ENCODE measurements at regions not wholly inside any gene's neighbourhood (a gene's known extent, or its start where the extent isn't known, plus 50 kb on each side); places are given as distances from the start of the nearest gene placed in this dataset.

DNA sequence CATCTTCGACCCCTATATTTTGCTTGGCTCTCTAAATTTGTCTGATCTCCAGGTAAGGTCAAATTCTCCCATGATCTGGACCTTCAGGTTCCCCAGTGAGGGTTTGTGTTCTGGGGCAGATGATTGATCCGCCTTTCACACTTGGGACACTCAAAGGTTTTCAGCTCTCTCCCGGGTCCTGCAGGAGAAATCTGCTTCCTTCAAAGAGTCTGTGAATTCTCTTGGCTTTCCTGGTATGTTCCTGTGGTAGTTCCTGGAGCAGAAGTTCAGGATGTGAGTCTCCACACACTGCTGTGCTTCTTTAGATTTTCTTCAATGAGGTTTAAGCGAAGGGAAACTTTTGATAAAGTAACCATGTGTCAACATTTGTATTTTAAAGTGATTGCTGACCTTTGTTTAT, 318.0 kb downstream of the TAF11L14 start:
- no peaks in the 10 kb centered on the region for H3K27me3 ChIP-seq (ENCODE audit: control insufficient read depth, insufficient read depth, low read length)
- CTCF ChIA-PET = interaction anchor here (0.6 kb wide), 1 partner anchor 265 kb away, joined by 3 read pairs; no protein-coding TSS in a partner anchor
- in situ Hi-C loops (cut with HindIII; ENCODE audit: low pct_unique_long_range_greater_than_20kb, low sequenced_read_pairs) = no loop called here
- ATAC-seq (peak; percentile 70), DNase-seq (ENCODE audit: low read depth, low spot score) (no peak)
- intact Hi-C loops (cut with micrococcal nuclease; ENCODE audit: unreplicated experiment) = no loop called here
- no peaks in the 10 kb centered on the region for H3K9me3 ChIP-seq (ENCODE audit: control insufficient read depth, insufficient read depth, low read depth, low read length)
- no peaks in the 10 kb centered on the region for H3K36me3 ChIP-seq (ENCODE audit: control insufficient read depth, insufficient read depth, low read length)
- peaks cover 9% of the 10 kb centered on the region; the same call in 1 of the 2 replicates for H3K4me1 ChIP-seq (ENCODE audit: control insufficient read depth, insufficient read depth, low read length)
- H3K4me3 ChIP-seq (ENCODE audit: low read depth in 2 of 2, low read length in 2 of 2) = peak overlapping the region in 1 of 2 experiments; percentile 29; a peak in 2 of 4 replicates
- POLR2A ChIA-PET = no interaction called here
- H3K27ac ChIP-seq (ENCODE audit: low read length) = peak overlapping the region; percentile 63
- BruUV-seq (replicated peaks) = no TSS peak
- no peak for TF ChIP-seq POLR2AphosphoS5 (IDR thresholded peaks at IDR 0.05; ENCODE audit: low read depth, low read length)
- TF ChIP-seq, protein P1, sequence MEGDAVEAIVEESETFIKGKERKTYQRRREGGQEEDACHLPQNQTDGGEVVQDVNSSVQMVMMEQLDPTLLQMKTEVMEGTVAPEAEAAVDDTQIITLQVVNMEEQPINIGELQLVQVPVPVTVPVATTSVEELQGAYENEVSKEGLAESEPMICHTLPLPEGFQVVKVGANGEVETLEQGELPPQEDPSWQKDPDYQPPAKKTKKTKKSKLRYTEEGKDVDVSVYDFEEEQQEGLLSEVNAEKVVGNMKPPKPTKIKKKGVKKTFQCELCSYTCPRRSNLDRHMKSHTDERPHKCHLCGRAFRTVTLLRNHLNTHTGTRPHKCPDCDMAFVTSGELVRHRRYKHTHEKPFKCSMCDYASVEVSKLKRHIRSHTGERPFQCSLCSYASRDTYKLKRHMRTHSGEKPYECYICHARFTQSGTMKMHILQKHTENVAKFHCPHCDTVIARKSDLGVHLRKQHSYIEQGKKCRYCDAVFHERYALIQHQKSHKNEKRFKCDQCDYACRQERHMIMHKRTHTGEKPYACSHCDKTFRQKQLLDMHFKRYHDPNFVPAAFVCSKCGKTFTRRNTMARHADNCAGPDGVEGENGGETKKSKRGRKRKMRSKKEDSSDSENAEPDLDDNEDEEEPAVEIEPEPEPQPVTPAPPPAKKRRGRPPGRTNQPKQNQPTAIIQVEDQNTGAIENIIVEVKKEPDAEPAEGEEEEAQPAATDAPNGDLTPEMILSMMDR (IDR thresholded peaks at IDR 0.05) = no peak
- TF ChIP-seq, protein P2, sequence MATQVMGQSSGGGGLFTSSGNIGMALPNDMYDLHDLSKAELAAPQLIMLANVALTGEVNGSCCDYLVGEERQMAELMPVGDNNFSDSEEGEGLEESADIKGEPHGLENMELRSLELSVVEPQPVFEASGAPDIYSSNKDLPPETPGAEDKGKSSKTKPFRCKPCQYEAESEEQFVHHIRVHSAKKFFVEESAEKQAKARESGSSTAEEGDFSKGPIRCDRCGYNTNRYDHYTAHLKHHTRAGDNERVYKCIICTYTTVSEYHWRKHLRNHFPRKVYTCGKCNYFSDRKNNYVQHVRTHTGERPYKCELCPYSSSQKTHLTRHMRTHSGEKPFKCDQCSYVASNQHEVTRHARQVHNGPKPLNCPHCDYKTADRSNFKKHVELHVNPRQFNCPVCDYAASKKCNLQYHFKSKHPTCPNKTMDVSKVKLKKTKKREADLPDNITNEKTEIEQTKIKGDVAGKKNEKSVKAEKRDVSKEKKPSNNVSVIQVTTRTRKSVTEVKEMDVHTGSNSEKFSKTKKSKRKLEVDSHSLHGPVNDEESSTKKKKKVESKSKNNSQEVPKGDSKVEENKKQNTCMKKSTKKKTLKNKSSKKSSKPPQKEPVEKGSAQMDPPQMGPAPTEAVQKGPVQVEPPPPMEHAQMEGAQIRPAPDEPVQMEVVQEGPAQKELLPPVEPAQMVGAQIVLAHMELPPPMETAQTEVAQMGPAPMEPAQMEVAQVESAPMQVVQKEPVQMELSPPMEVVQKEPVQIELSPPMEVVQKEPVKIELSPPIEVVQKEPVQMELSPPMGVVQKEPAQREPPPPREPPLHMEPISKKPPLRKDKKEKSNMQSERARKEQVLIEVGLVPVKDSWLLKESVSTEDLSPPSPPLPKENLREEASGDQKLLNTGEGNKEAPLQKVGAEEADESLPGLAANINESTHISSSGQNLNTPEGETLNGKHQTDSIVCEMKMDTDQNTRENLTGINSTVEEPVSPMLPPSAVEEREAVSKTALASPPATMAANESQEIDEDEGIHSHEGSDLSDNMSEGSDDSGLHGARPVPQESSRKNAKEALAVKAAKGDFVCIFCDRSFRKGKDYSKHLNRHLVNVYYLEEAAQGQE (IDR thresholded peaks at IDR 0.05; ENCODE audit: insufficient read depth in 1 of 2, low read depth in 2 of 2, low read length in 1 of 2) = no peak
- TF ChIP-seq SIN3A (IDR thresholded peaks at IDR 0.05; ENCODE audit: borderline replicate concordance, insufficient read depth, low read depth, low read length) = no peak
- TF ChIP-seq TCF7L2 (IDR thresholded peaks at IDR 0.05; ENCODE audit: low read depth, low read length) = no peak

DNA sequence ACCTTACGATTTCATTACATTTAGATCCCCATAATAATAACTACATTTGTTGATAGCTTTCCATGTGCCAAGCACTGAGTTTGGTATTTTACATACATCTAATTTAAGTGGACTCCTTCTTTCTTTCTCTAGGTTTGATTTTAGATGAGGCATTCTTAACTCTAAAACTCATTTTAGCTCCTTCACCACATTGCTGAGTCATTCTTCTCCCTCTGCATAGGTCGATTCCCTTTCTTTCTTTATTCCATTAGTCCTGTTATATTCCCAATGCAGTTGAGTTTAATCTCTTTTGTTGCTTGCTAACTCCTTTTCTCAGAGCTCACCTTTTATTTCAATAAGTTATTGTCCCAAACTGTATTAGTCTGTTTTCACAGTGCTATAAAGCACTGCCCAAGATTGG, 329.8 kb downstream of the TAF11L14 start:
- no peak overlapping the region for H3K4me3 ChIP-seq (ENCODE audit: low read depth in 2 of 2, low read length in 2 of 2)
- ChIA-PET CTCF (no interaction called here), POLR2A (no interaction called here)
- H3K36me3 ChIP-seq (ENCODE audit: control insufficient read depth, insufficient read depth, low read length) = no peaks in the 10 kb centered on the region
- ATAC-seq = no peak
- BruUV-seq (replicated peaks) = no TSS peak
- H3K27me3 ChIP-seq (ENCODE audit: control insufficient read depth, insufficient read depth, low read length) = no peaks in the 10 kb centered on the region
- H3K9me3 ChIP-seq (ENCODE audit: control insufficient read depth, insufficient read depth, low read depth, low read length) = no peaks in the 10 kb centered on the region
- no peak for DNase-seq (ENCODE audit: low read depth, low spot score)
- H3K4me1 ChIP-seq (ENCODE audit: control insufficient read depth, insufficient read depth, low read length) = no peaks in the 10 kb centered on the region
- H3K27ac ChIP-seq (ENCODE audit: low read length) = no peak overlapping the region
- intact Hi-C loops (cut with micrococcal nuclease; ENCODE audit: unreplicated experiment) (no loop called here), in situ Hi-C loops (cut with HindIII; ENCODE audit: low pct_unique_long_range_greater_than_20kb, low sequenced_read_pairs) (no loop called here)
- TF ChIP-seq SIN3A (IDR thresholded peaks at IDR 0.05; ENCODE audit: borderline replicate concordance, insufficient read depth, low read depth, low read length) = no peak
- TF ChIP-seq, protein P2 (IDR thresholded peaks at IDR 0.05; ENCODE audit: insufficient read depth in 1 of 2, low read depth in 2 of 2, low read length in 1 of 2) = no peak
- no peak for TF ChIP-seq TCF7L2 (IDR thresholded peaks at IDR 0.05; ENCODE audit: low read depth, low read length)
- TF ChIP-seq, protein P1 (IDR thresholded peaks at IDR 0.05) = no peak
- TF ChIP-seq POLR2AphosphoS5 (IDR thresholded peaks at IDR 0.05; ENCODE audit: low read depth, low read length) = no peak
